GM19099 (cell line): ENCODE measurements at regions not wholly inside any gene's neighbourhood (a gene's known extent, or its start where the extent isn't known, plus 50 kb on each side); places are given as distances from the start of the nearest gene placed in this dataset.

Experiments used
- POLR2A ChIP-seq: IDR thresholded peaks from 3 replicates; pipeline ENCODE4 v1.6.1; 2011; ENCODE audit warnings: low read depth; ENCODE audit not compliant: insufficient read length; ENCODE audit errors: extremely low read depth

DNA sequence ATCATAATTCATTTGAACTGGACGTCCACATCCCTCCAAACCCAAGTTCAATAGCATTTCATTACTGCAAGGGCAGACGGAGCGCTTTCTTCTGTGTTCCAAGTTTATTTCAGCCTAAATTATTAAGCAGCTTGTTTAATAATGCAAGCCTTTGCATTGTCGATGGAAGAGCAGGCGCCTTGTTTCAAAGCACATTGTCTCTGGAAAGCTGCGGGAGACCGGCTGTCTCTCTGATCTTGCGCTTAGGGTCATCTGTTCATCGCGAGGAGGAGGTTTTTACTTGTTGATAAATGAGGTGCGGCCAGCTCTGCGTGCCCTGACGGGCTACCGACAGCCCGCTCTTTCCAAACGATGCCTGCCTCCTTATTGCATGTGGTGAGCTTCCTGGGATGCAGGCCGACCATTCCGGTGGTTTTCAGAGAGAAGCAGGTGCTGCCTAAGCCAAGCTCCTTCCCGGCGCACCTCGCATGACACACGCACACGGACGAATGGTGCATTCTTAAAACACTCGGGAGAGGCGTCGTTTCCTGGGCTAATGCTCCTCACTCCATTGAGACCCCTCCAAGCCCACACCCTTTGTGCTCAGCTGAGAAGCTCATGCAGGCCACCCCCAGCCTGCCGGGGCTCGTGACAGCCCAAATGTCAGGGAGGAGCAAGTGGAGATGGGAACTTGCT is 456.9 kb downstream of the BRD1 start:
- TF ChIP-seq POLR2A: no peak

DNA sequence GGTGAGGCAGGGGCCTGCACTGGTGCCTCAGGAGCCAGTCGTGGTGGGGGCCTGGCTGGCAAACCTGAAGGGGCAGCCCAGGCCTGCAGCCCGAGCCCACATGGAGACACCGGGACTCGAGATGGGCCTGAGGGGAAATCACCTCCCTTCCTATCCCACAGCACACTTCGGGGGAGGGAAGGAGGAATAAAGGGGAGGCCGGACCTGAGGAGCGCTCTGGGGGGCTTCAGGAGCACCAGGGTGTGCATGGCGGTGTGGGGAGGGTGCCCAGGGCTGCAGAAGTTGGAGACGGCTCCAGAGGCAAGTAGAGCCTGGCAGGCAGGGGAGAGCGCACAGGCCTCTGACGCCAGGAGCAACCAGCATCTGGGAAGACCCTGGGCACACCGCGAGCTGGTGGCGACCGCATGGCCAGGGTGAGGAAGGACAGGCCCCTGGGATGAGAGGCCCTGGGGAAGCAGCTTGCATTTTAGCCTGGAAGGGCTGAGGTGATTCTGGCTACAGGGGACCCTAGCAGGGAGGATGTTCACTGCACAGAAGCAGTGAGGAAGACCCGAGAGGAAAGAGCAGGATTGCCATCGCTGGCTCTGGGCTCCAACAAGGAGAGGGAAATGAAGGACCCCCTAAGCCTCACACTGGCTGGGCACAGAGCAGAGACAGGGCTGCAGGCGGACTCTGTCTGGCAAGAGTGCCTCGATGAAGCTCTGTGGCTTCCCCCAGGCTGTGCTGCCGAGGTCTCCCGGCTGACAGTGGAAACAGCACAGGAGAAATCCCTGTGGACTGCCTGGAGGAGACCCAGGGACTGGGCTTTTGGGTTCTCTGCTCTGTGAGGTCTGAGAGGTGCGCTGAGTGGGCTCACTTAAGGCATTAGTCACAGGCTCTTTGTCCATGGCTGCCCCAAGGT is 457.7 kb downstream of the BRD1 start:
- no peak for TF ChIP-seq POLR2A

- no peak for TF ChIP-seq POLR2A
These were observed 458.5 kb downstream of the BRD1 start for GRCh38 chr22:49368976-49369725.

DNA sequence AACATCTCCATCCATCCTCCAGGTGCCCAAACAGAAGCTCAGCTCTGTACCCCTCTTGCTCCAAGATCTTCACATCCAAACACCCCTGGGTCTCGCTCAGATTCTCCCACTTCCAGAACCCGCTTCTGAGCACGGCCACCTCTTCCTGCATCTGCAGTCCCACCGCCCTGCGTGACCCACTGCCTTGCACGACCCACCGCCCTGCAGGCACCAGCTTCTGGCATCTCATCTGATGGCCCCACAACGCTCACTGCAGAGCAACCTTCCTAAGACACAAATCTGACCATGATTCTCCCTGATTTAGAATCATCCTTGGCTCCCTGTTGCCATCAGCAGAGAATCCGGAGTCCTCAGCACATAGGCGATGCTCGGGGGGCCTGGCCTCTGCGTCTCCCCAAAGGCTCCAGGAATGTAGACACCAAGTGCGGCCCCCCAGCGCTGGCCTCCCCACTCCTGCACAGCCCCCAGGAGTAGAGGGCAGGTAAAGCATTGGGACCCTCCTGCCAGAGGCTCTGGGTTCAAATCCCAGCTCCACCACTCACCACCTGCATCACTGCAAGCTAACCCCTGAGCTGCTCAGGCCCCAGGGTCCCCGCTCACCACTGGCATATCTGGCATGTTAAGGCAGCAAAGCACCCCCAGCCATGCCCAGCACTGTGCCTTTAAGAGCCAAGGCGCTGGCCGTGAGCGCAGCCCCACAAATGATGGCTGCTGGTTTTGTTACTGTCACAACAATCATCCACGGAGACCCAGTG is 459.3 kb downstream of the BRD1 start:
- TF ChIP-seq POLR2A: no peak

DNA sequence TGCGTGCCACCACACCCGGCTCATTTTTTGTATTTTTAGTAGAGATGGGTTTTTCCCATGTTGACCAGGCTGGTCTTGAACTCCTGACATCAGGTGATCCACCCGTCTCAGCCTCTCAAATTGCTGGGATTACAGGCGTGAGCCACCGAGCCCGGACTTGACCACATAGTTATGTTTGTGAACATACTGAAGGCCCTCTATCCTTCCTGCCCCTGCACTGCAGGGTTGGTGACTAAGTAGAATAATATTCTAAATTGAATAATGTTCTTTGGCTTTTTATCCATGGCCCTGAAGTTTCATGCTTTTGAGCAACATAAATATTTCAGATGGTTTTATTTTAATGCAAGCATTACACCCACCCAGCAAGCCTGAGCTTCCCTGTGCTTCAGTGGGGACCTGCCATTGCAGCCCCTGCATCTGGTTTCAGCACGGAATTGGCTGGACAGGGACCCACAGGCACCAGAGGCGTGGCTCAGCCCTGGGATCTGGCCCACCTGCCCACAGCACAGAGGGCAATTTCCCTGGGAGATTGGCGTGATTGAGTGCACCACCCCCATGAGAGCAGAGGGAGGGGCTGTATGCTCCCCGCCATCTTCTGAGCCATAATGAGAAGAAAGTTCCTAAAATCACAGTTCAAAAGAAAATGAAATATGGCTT is 460.5 kb downstream of the BRD1 start:
- TF ChIP-seq POLR2A: no peak

DNA sequence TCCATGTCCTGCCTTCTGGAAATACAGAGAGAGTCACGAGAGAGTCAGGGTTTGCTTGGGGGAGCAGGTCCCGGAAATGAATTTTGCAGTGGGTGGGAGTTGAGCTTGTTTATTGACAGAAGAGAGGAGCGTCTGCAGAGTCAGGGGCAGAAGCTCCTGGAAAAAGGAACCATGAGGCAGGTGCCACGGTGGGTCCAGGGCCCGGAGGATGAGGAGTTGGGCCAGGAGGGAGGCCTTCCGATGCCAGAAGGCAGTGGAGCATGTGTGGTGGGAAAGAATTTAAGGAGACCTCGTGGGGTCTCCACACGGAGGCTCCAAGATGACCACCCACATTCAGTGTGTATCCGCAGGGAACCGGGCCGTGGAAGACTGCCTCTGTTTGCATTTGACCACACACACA is 461.2 kb downstream of the BRD1 start:
- no peak for TF ChIP-seq POLR2A

DNA sequence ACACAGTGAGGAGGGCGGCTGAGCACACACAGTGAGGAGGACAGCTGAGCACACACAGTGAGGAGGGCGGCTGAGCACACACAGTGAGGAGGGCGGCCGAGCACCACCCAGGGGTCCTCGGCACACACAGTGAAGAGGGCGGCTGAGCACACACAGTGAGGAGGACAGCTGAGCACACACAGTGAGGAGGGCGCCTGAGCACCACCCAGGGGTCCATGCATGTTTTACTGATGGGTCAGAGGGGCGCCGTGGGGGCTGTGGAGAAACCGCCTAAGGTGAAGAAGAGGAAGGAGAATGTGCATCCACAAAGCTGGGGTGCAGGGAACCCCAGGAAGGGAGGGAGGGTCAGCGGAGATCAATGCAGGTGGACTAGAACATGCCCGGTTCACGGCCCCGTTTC is 461.8 kb downstream of the BRD1 start:
- TF ChIP-seq POLR2A: no peak

DNA sequence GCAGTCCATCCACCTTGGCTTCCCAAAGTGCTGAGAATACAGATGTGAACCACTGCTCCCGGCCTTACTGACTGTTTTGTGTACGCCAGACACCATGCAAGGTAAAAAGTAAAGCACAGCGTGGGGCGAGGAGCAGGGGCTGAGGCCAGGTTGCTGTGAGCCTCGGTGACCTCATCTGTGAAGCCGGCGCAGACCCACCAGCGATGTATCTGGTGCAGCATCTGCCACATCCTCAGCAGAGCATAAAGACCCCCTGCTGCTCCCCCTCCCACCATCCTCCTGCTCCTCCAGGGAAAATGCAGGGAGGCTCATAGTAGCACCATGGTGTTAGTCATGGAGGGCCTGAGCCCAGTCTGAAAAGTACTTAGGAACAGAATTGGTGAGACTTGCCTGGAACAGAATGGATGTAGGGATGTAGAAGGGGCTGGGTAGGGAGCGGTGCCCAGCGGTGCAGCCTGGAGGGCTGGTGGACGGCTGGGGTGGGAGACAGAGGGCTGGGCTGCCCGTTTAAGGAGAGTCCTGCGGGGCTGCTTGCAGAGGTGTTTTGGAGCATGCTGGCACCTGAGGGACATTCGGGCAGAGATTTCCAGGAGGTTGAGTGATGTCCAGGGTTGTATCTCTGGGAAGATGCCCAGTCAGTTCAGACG is 462.4 kb downstream of the BRD1 start:
- no peak for TF ChIP-seq POLR2A

DNA sequence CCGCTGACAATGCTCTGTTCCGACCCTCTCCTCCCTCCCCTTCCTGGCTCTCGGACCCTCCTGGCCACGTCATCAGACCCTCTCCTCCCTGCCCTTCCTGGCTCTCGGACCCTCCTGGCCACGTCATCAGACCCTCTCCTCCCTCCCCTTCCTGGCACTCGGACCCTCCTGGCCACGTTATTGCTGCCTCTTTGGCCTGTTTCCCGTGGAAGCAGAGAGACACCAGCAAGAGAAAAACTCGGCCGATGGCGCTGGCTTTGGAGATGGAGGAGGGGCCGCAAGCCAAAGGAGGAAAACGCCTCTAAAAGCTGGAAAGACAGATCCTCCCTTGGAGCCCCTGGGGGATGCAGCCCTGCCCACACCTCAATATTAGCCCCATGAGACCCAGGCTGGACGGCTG is 463.3 kb downstream of the BRD1 start:
- no peak for TF ChIP-seq POLR2A

GRCh38 chr22:49363526-49364230 is 464.0 kb downstream of the BRD1 start:
- no peak for TF ChIP-seq POLR2A

DNA sequence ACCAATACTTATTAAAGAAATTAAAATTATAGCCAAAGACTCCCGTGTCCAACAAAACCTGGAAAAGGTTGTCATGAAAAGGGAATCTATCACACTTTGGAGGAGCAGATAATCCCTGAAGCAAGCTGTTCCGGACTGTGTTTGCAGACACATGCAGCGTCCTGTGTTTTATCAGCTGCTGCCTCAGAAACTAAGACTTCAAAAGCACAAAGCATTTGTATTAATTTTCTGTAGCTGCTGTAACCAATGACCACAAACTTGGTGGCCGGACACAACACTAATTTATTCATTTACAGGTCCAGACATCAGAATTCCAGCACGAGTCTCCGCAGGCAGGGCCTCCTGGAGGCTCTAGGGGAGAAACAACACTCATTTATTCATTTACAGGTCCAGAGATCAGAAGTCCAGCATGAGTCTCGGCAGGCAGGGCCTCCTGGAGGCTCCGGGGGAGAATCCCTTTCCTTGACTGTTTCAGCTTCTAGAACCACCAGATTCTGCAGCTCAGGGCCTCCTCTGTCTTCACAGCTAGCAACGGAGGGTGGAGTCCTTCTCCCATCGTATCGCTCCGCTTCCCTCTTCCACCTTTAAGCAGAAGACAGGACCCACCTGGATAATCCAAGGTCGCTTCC is 465.3 kb downstream of the BRD1 start:
- no peak for TF ChIP-seq POLR2A

GRCh38 chr22:49361164-49361563 is 466.5 kb downstream of the BRD1 start:
- no peak for TF ChIP-seq POLR2A

DNA sequence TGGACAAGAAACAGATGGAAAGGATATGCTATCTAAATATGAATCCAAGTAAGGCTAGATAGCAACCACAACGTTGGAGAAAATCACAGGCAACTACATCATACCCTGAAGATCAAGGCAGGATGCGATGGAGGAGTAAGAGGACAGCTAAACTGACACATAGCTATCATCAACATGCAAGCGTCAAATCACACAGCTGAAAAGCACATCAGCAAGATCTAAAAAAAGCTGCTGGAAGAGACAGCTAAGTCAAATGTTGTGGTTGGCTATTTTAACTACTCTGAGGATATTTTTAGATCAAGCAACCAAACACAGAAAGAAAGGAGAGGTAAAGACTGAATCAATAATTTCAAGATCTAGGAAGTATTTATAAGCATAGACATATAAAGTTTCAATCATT is 466.9 kb downstream of the BRD1 start:
- no peak for TF ChIP-seq POLR2A

GRCh38 chr22:49359076-49359475 is 468.6 kb downstream of the BRD1 start:
- no peak for TF ChIP-seq POLR2A
